HCT116 (cell line): ENCODE measurements at regions not wholly inside any gene's neighbourhood (a gene's known extent, or its start where the extent isn't known, plus 50 kb on each side); places are given as distances from the start of the nearest gene placed in this dataset.

Experiments used
- ATAC-seq: fragments of 200-7000 bp; cut with Tn5 transposase; 2 replicates; pipeline ENCODE4 v1.9.1; 2020; ENCODE audit warnings: mild to moderate bottlenecking, moderate library complexity
- BruUV-seq: library from RNA; stranded (reverse); fragments of 400-500 nt; replicated peaks from 2 replicates; lab custom pipeline; 2021; lab: Mats Ljungman, UMichigan
- CTCF ChIA-PET: fragments of 300-600 bp; sonication (Branson Sonifier 250); formaldehyde crosslinking; loops from one replicate; lab custom pipeline; 2021; ENCODE audit warnings: antibody characterized with exemption; lab: Charles Lee
- POLR2A ChIA-PET: fragments of 300-600, 350-600 bp; sonication (Branson Sonifier 250); formaldehyde crosslinking; loops from one replicate; lab custom pipeline; 2021; ENCODE audit warnings: antibody characterized with exemption; lab: Charles Lee
- RAD21 ChIA-PET, 2 experiments: fragments of 300-600 bp; sonication (Branson Sonifier 250); formaldehyde crosslinking; loops; one replicate each; lab custom pipeline; 2023; ENCODE audit warnings: low total read pairs in 2 of 2; ENCODE audit not compliant: uncharacterized antibody in 2 of 2, unreplicated experiment in 2 of 2, low non-redundant PET in 1 of 2; lab: Charles Lee
- DNase-seq: peaks from one replicate; pipeline ENCODE4 v3.0.0-alpha.2; 2010; ENCODE audit warnings: low read depth, low spot score
- H2AFZ ChIP-seq: fragments of 200-600 bp; shearing (Covaris generic), sonication (generic); 2 replicates; pipeline ENCODE4 v1.6.1; 2017; ENCODE audit warnings: low read depth, mixed run types, mixed read lengths, antibody characterized with exemption, low read length; ENCODE audit not compliant: poor library complexity, severe bottlenecking
- H3K27ac ChIP-seq: 2 replicates; pipeline ENCODE4 v1.5.1; 2012; ENCODE audit warnings: low read depth, low read length
- H3K27me3 ChIP-seq: fragments of 200-600 bp; sonication (generic); 2 replicates; pipeline ENCODE4 v1.6.1; 2016; ENCODE audit warnings: mixed run types, low read length, mixed read lengths; ENCODE audit not compliant: insufficient read depth
- H3K36me3 ChIP-seq, 2 experiments: fragments of 200-500 bp in 1 of 2; fragments of 200-600 bp in 1 of 2; sonication (Bioruptor generic) in 1 of 2; sonication (generic) in 1 of 2; 2 replicates each; pipeline versions ENCODE4 v1.5.1 to v1.6.1; 2014 to 2016; ENCODE audit warnings: low read length in 2 of 2, inconsistent platforms in 1 of 2, mixed read lengths in 1 of 2, mixed run types in 1 of 2; ENCODE audit not compliant: insufficient read depth in 2 of 2, control insufficient read depth in 1 of 2
- H3K4me1 ChIP-seq, 2 experiments: fragments of 200-600 bp in 1 of 2; sonication (generic) in 1 of 2; 2 replicates each; pipeline versions ENCODE4 v1.5.1 to v1.6.1; 2012 to 2017; ENCODE audit warnings: low read length in 2 of 2, inconsistent platforms in 1 of 2, mild to moderate bottlenecking in 1 of 2, mixed read lengths in 1 of 2, mixed run types in 1 of 2, moderate library complexity in 1 of 2; ENCODE audit not compliant: insufficient read depth in 2 of 2, control insufficient read depth in 1 of 2
- H3K4me2 ChIP-seq: fragments of 200-600 bp; sonication (generic); 2 replicates; pipeline ENCODE4 v1.6.1; 2017; ENCODE audit warnings: mixed run types, low read length, mixed read lengths
- H3K4me3 ChIP-seq, 2 experiments: fragments of 200-600 bp in 1 of 2; sonication (generic) in 1 of 2; replicated peaks in 1 of 2; 2 replicates each; pipeline ENCODE4 v1.5.1; 2011 to 2016; ENCODE audit warnings: low read length in 2 of 2, control low read depth in 1 of 2, low read depth in 1 of 2, mild to moderate bottlenecking in 1 of 2, mixed read lengths in 1 of 2, mixed run types in 1 of 2
- H3K79me2 ChIP-seq: fragments of 200-600 bp; sonication (generic); 2 replicates; pipeline ENCODE4 v1.6.1; 2017; ENCODE audit warnings: mild to moderate bottlenecking, mixed run types, low read length, moderate library complexity, mixed read lengths; ENCODE audit not compliant: insufficient read depth
- H3K9ac ChIP-seq: fragments of 200-600 bp; sonication (generic); 2 replicates; pipeline ENCODE4 v1.6.1; 2016; ENCODE audit warnings: low read length, mixed read lengths
- H3K9me2 ChIP-seq: fragments of 200-600 bp; sonication (generic), shearing (Covaris generic); 2 replicates; pipeline ENCODE4 v1.6.1; 2017; ENCODE audit warnings: mixed run types, mild to moderate bottlenecking, moderate library complexity; ENCODE audit not compliant: insufficient read depth
- H3K9me3 ChIP-seq, 2 experiments: fragments of 200-500 bp in 1 of 2; fragments of 200-600 bp in 1 of 2; sonication (Bioruptor generic) in 1 of 2; sonication (generic) in 1 of 2; 2 replicates each; pipeline ENCODE4 v1.6.1; 2014 to 2017; ENCODE audit warnings: low read length in 2 of 2, mixed read lengths in 2 of 2, inconsistent platforms in 1 of 2, low read depth in 1 of 2, mild to moderate bottlenecking in 1 of 2, mixed run types in 1 of 2, moderate library complexity in 1 of 2; ENCODE audit not compliant: control insufficient read depth in 1 of 2, insufficient read depth in 1 of 2
- H4K20me1 ChIP-seq: fragments of 200-600 bp; sonication (generic), shearing (Covaris generic); 2 replicates; pipeline ENCODE4 v1.6.1; 2017; ENCODE audit warnings: mixed run types, mild to moderate bottlenecking, moderate library complexity; ENCODE audit not compliant: insufficient read depth
- CEBPB ChIP-seq: IDR thresholded peaks from 2 replicates; pipeline ENCODE4 v1.6.1; 2012; ENCODE audit warnings: low read depth
- ZNF274 ChIP-seq: fragments of 200-500 bp; sonication (Bioruptor generic); IDR thresholded peaks from 2 replicates; pipeline ENCODE4 v1.6.1; 2014; ENCODE audit warnings: mild to moderate bottlenecking, low read depth, low read length, inconsistent platforms
- intact Hi-C: fragments of 100-400 bp; cut with micrococcal nuclease; formaldehyde crosslinking; loops from 2 replicates; pipeline ENCODE4 v1.10.0; 2022
- TF ChIP-seq, protein P1 (sequence below), 3 experiments: fragments of 200-600 bp in 1 of 3; sonication (generic) in 1 of 3; IDR thresholded peaks in 2 of 3; conservative IDR thresholded peaks in 1 of 3; 2 replicates each; pipeline ENCODE4 v1.5.1; 2012 to 2017; ENCODE audit warnings: low read depth in 2 of 3, low read length in 2 of 3, antibody characterized with exemption in 1 of 3, borderline replicate concordance in 1 of 3, control low read depth in 1 of 3, mild to moderate bottlenecking in 1 of 3, mixed read lengths in 1 of 3, mixed run types in 1 of 3, moderate library complexity in 1 of 3; ENCODE audit not compliant: insufficient read depth in 1 of 3

DNA sequence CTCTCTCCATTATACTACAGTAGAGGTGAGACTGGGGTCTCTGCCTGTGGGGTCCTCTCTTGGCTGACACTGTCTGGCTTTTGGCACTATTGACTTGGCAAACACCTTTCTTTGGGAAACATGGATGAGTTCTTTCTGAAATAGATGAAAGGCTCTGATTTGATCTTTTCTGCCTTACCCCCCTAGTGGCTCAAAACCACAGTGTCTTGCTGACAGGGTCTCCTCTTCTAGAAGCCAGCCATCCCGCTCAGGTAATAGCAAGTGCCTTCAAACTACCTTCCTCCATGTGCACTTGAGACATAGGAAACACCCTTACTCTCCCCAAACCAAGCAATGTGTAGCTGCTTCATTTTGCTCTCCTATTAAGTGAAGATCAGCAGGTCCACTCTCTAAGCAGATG is 260.4 kb downstream of the BRINP2 start:
- BruUV-seq = no TSS peak

DNA sequence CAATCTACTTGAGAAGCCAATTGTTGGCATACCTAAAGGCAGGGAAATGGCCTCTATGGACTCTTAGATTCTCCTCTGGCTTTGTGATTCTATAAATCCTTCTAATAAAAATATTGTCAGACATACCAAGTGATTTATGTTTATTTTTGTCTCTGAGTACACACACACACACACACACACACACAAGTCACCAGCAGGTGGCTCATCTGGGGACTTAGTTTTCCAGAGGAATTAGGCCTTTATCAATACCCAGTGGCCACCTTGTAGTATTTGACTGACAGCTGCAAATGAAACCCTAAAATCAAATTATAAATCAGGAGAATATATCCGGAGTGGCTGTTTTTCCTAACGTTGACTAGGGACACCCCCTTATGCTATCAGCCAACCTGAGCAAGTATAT is 258.5 kb downstream of the BRINP2 start:
- Histone ChIP-seq H3K9me3 (no peaks in the 10 kb centered on the region), H3K4me2 (no peak overlapping the region), H3K36me3 (no peaks in the 10 kb centered on the region), H2AFZ (no peak overlapping the region), H3K9ac (no peak overlapping the region), H3K27me3 (0 out of 2 replicates have a peak, but pooled peaks cover 7% of the 10 kb centered on the region), H4K20me1 (no peaks in the 10 kb centered on the region), H3K9me2 (no peaks in the 10 kb centered on the region), H3K4me1 (no peaks in the 10 kb centered on the region), H3K4me3 (no peak overlapping the region), H3K79me2 (no peaks in the 10 kb centered on the region), H3K27ac (no peak overlapping the region)
- intact Hi-C loops = no loop called here
- ATAC-seq = no peak
- no TSS peak for BruUV-seq
- TF ChIP-seq ZNF274 = no peak
- TF ChIP-seq, protein P1, sequence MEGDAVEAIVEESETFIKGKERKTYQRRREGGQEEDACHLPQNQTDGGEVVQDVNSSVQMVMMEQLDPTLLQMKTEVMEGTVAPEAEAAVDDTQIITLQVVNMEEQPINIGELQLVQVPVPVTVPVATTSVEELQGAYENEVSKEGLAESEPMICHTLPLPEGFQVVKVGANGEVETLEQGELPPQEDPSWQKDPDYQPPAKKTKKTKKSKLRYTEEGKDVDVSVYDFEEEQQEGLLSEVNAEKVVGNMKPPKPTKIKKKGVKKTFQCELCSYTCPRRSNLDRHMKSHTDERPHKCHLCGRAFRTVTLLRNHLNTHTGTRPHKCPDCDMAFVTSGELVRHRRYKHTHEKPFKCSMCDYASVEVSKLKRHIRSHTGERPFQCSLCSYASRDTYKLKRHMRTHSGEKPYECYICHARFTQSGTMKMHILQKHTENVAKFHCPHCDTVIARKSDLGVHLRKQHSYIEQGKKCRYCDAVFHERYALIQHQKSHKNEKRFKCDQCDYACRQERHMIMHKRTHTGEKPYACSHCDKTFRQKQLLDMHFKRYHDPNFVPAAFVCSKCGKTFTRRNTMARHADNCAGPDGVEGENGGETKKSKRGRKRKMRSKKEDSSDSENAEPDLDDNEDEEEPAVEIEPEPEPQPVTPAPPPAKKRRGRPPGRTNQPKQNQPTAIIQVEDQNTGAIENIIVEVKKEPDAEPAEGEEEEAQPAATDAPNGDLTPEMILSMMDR (IDR thresholded peaks at IDR 0.05 in 2 of 3, conservative IDR thresholded peaks at IDR 0.05 in 1 of 3; ENCODE audit: borderline replicate concordance in 1 of 3, insufficient read depth in 1 of 3, low read depth in 2 of 3, low read length in 2 of 3) = 0 out of 6 replicates have a peak, but pooled peaks of 1 of the 3 experiments have one; percentile 17
- POLR2A ChIA-PET = no interaction called here
- CTCF ChIA-PET = no interaction called here
- RAD21 ChIA-PET = interaction anchor here in 1 of 2 experiments (0.6 kb wide), 1 partner anchor 469 kb away, joined by 3 read pairs; no protein-coding TSS in a partner anchor
- no peak for DNase-seq

More for the DNA sequence above, 260.4 kb downstream of the BRINP2 start:
- ATAC-seq = no peak
- H3K27ac ChIP-seq = no peak overlapping the region
- TF ChIP-seq CEBPB = no peak
- TF ChIP-seq, protein P1 (IDR thresholded peaks at IDR 0.05 in 2 of 3, conservative IDR thresholded peaks at IDR 0.05 in 1 of 3; ENCODE audit: borderline replicate concordance in 1 of 3, insufficient read depth in 1 of 3, low read depth in 2 of 3, low read length in 2 of 3) = 0 out of 6 replicates have a peak, but pooled peaks of 1 of the 3 experiments have one; percentile 13
- intact Hi-C loops = no loop called here
- no peak overlapping the region for H3K9ac ChIP-seq
- H2AFZ ChIP-seq = no peak overlapping the region
- 0 out of 2 replicates have a peak, but pooled peaks cover 11% of the 10 kb centered on the region for H3K27me3 ChIP-seq
- H3K4me2 ChIP-seq = no peak overlapping the region
- CTCF ChIA-PET = no interaction called here
- POLR2A ChIA-PET = no interaction called here
- H3K36me3 ChIP-seq = no peaks in the 10 kb centered on the region
- H4K20me1 ChIP-seq = no peaks in the 10 kb centered on the region
- H3K4me1 ChIP-seq = no peaks in the 10 kb centered on the region
- RAD21 ChIA-PET = no interaction called here
- H3K9me3 ChIP-seq = no peaks in the 10 kb centered on the region
- no peaks in the 10 kb centered on the region for H3K9me2 ChIP-seq
- no peak for DNase-seq
- H3K79me2 ChIP-seq = no peaks in the 10 kb centered on the region
- no peak overlapping the region for H3K4me3 ChIP-seq
